CD14-positive monocyte (primary cell): ENCODE measurements at regions not wholly inside any gene's neighbourhood (a gene's known extent, or its start where the extent isn't known, plus 50 kb on each side); places are given as distances from the start of the nearest gene placed in this dataset.

ENCODE experiments used
- DNase-seq, 3 donors: peaks; one replicate each; pipeline ENCODE4 v3.0.0-alpha.2; 2011 to 2022
- H2AFZ ChIP-seq: 2 replicates; pipeline ENCODE4 v1.6.0; 2012; ENCODE audit warnings: mild to moderate bottlenecking, low read depth, low read length, inconsistent platforms; ENCODE audit not compliant: insufficient read depth, poor library complexity, severe bottlenecking
- H3K27ac ChIP-seq, 2 donors: 1 replicate in 1 of 2; 2 replicates in 1 of 2; pipeline ENCODE4 v1.5.1; 2012 to 2013; ENCODE audit warnings: low read length in 2 of 2, control low read depth in 1 of 2, inconsistent platforms in 1 of 2, low read depth in 1 of 2, mild to moderate bottlenecking in 1 of 2
- H3K27me3 ChIP-seq, 2 donors: one replicate each; pipeline versions ENCODE4 v1.6.0 to v1.6.1; 2011 to 2013; ENCODE audit warnings: low read length in 2 of 2; ENCODE audit not compliant: control insufficient read depth in 2 of 2, insufficient read depth in 2 of 2
- H3K36me3 ChIP-seq, 2 donors: replicated peaks in 1 of 2; 1 replicate in 1 of 2; 2 replicates in 1 of 2; pipeline versions ENCODE4 v1.5.1 to v1.6.1; 2012 to 2013; ENCODE audit warnings: low read length in 2 of 2, control low read depth in 1 of 2, inconsistent platforms in 1 of 2, mild to moderate bottlenecking in 1 of 2; ENCODE audit not compliant: insufficient read depth in 2 of 2, control insufficient read depth in 1 of 2
- H3K4me1 ChIP-seq, 2 donors: 1 replicate in 1 of 2; 2 replicates in 1 of 2; pipeline versions ENCODE4 v1.5.1 to v1.6.1; 2012 to 2013; ENCODE audit warnings: low read length in 2 of 2, control low read depth in 1 of 2, inconsistent platforms in 1 of 2, mild to moderate bottlenecking in 1 of 2, moderate library complexity in 1 of 2; ENCODE audit not compliant: insufficient read depth in 2 of 2, control insufficient read depth in 1 of 2
- H3K4me2 ChIP-seq: replicated peaks from 2 replicates; pipeline ENCODE3; 2012; ENCODE audit warnings: low read length, moderate library complexity, mild to moderate bottlenecking; ENCODE audit not compliant: poor library complexity, severe bottlenecking; ENCODE audit errors: extremely low read depth
- H3K4me3 ChIP-seq, 3 experiments: fragments of 200-600 bp in 1 of 3; sonication (generic) in 1 of 3; replicated peaks in 1 of 3; 1 replicate in 2 of 3; 2 replicates in 1 of 3; pipeline ENCODE4 v1.5.1; 2011 to 2013; ENCODE audit warnings: low read length in 3 of 3, mild to moderate bottlenecking in 3 of 3, control low read depth in 2 of 3, low read depth in 2 of 3, inconsistent platforms in 1 of 3, moderate library complexity in 1 of 3
- H3K79me2 ChIP-seq: 2 replicates; pipeline ENCODE4 v1.6.0; 2012; ENCODE audit warnings: mild to moderate bottlenecking, control low read depth, inconsistent platforms, low read length, moderate library complexity; ENCODE audit not compliant: insufficient read depth
- H3K9ac ChIP-seq: 2 replicates; pipeline ENCODE4 v1.6.0; 2017; ENCODE audit warnings: low read length, mild to moderate bottlenecking; ENCODE audit not compliant: insufficient read depth, poor library complexity, severe bottlenecking
- H3K9me3 ChIP-seq, 2 donors: replicated peaks in 1 of 2; 1 replicate in 1 of 2; 2 replicates in 1 of 2; pipeline versions ENCODE4 v1.5.1 to v1.6.1; 2012 to 2013; ENCODE audit warnings: low read length in 2 of 2, control low read depth in 1 of 2; ENCODE audit not compliant: control insufficient read depth in 1 of 2, insufficient read depth in 1 of 2
- H4K20me1 ChIP-seq: 2 replicates; pipeline ENCODE4 v1.6.0; 2012; ENCODE audit warnings: mild to moderate bottlenecking, low read length, control low read depth, moderate library complexity; ENCODE audit not compliant: insufficient read depth
- H3K27ac Mint-ChIP-seq, 7 donors: one replicate each; pipeline ENCODE4 v1.8.0; 2020; ENCODE audit warnings: mild to moderate bottlenecking in 7 of 7, mixed read lengths in 7 of 7, moderate library complexity in 6 of 7, inconsistent platforms in 2 of 7
- H3K27me3 Mint-ChIP-seq, 3 donors: one replicate each; pipeline ENCODE4 v1.8.0; 2021 to 2022; ENCODE audit warnings: low read depth in 3 of 3, mild to moderate bottlenecking in 3 of 3, mixed read lengths in 3 of 3, moderate library complexity in 3 of 3, inconsistent platforms in 1 of 3
- H3K36me3 Mint-ChIP-seq, 2 donors: one replicate each; pipeline ENCODE4 v1.8.0; 2020; ENCODE audit warnings: mixed read lengths in 2 of 2, inconsistent platforms in 1 of 2, mild to moderate bottlenecking in 1 of 2
- H3K4me1 Mint-ChIP-seq: one replicate; pipeline ENCODE4 v1.8.0; 2020; ENCODE audit warnings: mild to moderate bottlenecking, mixed read lengths
- H3K4me3 Mint-ChIP-seq, 2 donors: one replicate each; pipeline ENCODE4 v1.8.0; 2020; ENCODE audit warnings: mild to moderate bottlenecking in 2 of 2, mixed read lengths in 2 of 2, moderate library complexity in 1 of 2
- H3K9me3 Mint-ChIP-seq, 7 donors: one replicate each; pipeline ENCODE4 v1.8.0; 2020 to 2022; ENCODE audit warnings: mixed read lengths in 7 of 7, mild to moderate bottlenecking in 6 of 7, moderate library complexity in 6 of 7, inconsistent platforms in 2 of 7
- WGBS: methylation state at CpG from one replicate; pipeline ENCODE4 v1.1.5; 2013; ENCODE audit warnings: missing lambda C conversion rate; ENCODE audit not compliant: insufficient coverage; 5-methylcytosine and 5-hydroxymethylcytosine counted together
- intact Hi-C, 2 donors: fragments of 100-400 bp; cut with micrococcal nuclease; formaldehyde crosslinking; loops; one replicate each; pipeline versions ENCODE4 v1.15.0 to v1.15.1; 2023
- TF ChIP-seq, protein P1 (sequence below): fragments of 200-600 bp; IDR thresholded peaks from one replicate; pipeline ENCODE4 v1.8.0; 2022; ENCODE audit warnings: antibody characterized with exemption, mild to moderate bottlenecking

DNA sequence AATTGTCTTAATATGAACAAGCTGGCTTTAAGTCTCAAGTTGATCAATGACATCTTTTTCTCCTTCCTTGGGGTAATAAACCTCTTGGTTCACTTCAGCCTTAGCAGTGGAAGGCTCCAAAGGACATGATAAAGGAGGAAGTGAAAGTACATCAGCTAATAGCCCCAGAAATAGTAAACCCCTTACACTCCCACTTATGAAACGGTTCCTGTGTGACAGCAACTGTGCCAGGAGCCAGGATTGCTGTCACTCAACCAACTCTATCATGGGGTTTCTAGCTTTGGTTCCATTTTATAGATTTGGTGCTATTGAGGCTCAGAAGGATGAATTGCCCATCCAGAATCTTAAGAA, 216.7 kb downstream of the ABHD5 start:
- DNase-seq = peak; percentile 10 to 28 (median 12)
- Mint-ChIP-seq H3K4me3 (no peak overlapping the region), H3K27ac (peak overlapping the region in 1 of 7 donors; percentile 56), H3K27me3 (peaks cover 1 to 4% (median 2%) of the 10 kb centered on the region in 3 donors), H3K9me3 (no peaks in the 10 kb centered on the region), H3K36me3 (no peaks in the 10 kb centered on the region), H3K4me1 (peaks cover 22% of the 10 kb centered on the region)
- Histone ChIP-seq H3K4me2 (no peak overlapping the region), H3K27me3 (no peaks in the 10 kb centered on the region), H3K27ac (no peak overlapping the region), H3K9me3 (no peaks in the 10 kb centered on the region), H4K20me1 (no peaks in the 10 kb centered on the region), H3K79me2 (no peaks in the 10 kb centered on the region), H2AFZ (no peak overlapping the region), H3K4me1 (peaks cover 16 to 19% of the 10 kb centered on the region in 2 donors), H3K4me3 (no peak overlapping the region), H3K36me3 (no peaks in the 10 kb centered on the region), H3K9ac (no peak overlapping the region)
- intact Hi-C loops = no loop called here
- TF ChIP-seq, protein P1, sequence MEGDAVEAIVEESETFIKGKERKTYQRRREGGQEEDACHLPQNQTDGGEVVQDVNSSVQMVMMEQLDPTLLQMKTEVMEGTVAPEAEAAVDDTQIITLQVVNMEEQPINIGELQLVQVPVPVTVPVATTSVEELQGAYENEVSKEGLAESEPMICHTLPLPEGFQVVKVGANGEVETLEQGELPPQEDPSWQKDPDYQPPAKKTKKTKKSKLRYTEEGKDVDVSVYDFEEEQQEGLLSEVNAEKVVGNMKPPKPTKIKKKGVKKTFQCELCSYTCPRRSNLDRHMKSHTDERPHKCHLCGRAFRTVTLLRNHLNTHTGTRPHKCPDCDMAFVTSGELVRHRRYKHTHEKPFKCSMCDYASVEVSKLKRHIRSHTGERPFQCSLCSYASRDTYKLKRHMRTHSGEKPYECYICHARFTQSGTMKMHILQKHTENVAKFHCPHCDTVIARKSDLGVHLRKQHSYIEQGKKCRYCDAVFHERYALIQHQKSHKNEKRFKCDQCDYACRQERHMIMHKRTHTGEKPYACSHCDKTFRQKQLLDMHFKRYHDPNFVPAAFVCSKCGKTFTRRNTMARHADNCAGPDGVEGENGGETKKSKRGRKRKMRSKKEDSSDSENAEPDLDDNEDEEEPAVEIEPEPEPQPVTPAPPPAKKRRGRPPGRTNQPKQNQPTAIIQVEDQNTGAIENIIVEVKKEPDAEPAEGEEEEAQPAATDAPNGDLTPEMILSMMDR = no peak
- WGBS = 0% methylated on average over 1 of the region's 1 CpG

DNA sequence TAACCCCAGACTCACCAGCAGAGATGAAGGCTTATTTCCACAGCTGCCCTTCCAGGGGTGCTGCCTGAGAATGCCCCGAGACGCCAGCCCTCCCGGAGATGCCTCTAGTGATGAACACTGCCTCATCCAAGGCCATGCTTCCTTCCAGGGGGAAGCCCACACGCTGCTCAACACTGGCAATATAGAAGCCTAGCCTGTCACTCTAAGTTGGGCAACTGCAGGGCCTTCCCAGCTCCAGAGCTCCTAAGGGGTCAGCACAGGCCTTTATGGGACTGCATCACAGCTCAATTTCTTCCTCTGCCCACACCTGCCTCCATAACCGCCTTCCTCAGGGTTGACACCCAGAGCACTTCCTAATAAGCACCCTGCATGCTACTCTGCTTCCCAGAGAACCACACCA, 217.7 kb downstream of the ABHD5 start:
- peaks cover 0 to 4% (median 2%) of the 10 kb centered on the region in 3 donors for H3K27me3 Mint-ChIP-seq
- no peak overlapping the region for H3K4me3 ChIP-seq
- no peak overlapping the region for H3K9ac ChIP-seq
- no peaks in the 10 kb centered on the region for H3K9me3 ChIP-seq
- WGBS = 84% methylated on average over 5 of the region's 5 CpGs
- TF ChIP-seq, protein P1 = no peak
- no peaks in the 10 kb centered on the region for H4K20me1 ChIP-seq
- no peak overlapping the region for H3K27ac ChIP-seq
- H3K27me3 ChIP-seq = no peaks in the 10 kb centered on the region
- H3K36me3 Mint-ChIP-seq = no peaks in the 10 kb centered on the region
- DNase-seq = no peak
- H3K27ac Mint-ChIP-seq = no peak overlapping the region
- no peak overlapping the region for H3K4me2 ChIP-seq
- no peaks in the 10 kb centered on the region for H3K9me3 Mint-ChIP-seq
- H3K4me3 Mint-ChIP-seq = no peak overlapping the region
- peaks cover 22% of the 10 kb centered on the region for H3K4me1 Mint-ChIP-seq
- no peaks in the 10 kb centered on the region for H3K79me2 ChIP-seq
- no peak overlapping the region for H2AFZ ChIP-seq
- H3K36me3 ChIP-seq = no peaks in the 10 kb centered on the region
- intact Hi-C loops = no loop called here
- peaks cover 16 to 19% of the 10 kb centered on the region in 2 donors for H3K4me1 ChIP-seq
